T-helper 2 cell treated with Interferon-gamma antibody and Interleukin-4, amounts not matched to agents 100 ng/mL and 5 ng/mL, for 36 hours (primary cell): ENCODE measurements at regions not wholly inside any gene's neighbourhood (a gene's known extent, or its start where the extent isn't known, plus 50 kb on each side); places are given as distances from the start of the nearest gene placed in this dataset.

ENCODE experiments used
- intact Hi-C: fragments of 100-400 bp; cut with micrococcal nuclease; formaldehyde crosslinking; loops from one replicate; pipeline ENCODE4 v1.15.1; 2023

DNA sequence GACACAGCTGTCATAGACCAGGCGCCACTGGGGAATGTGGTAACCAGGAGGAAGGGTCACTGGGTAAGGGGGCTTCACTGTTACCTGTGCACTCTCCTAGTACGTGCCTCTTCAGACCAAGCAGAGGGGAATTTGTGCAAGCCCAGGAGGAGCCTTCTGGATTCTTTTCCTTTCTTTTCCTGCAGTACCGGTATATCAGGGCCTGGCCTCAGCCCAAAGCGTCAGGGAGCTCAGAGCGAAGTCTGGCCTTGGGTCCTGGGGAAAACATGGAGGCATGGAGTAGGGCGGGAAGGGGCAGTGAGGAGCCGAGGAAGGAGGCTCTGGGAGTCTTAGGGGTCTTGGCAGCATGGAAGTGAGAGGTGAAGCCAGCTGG is 133.6 kb upstream of the GDF10 start:
- intact Hi-C loops = loop anchor here (5.0 to 10.0 kb wide), 2 partner anchors 121 to 148 kb away; no protein-coding TSS in a partner anchor

DNA sequence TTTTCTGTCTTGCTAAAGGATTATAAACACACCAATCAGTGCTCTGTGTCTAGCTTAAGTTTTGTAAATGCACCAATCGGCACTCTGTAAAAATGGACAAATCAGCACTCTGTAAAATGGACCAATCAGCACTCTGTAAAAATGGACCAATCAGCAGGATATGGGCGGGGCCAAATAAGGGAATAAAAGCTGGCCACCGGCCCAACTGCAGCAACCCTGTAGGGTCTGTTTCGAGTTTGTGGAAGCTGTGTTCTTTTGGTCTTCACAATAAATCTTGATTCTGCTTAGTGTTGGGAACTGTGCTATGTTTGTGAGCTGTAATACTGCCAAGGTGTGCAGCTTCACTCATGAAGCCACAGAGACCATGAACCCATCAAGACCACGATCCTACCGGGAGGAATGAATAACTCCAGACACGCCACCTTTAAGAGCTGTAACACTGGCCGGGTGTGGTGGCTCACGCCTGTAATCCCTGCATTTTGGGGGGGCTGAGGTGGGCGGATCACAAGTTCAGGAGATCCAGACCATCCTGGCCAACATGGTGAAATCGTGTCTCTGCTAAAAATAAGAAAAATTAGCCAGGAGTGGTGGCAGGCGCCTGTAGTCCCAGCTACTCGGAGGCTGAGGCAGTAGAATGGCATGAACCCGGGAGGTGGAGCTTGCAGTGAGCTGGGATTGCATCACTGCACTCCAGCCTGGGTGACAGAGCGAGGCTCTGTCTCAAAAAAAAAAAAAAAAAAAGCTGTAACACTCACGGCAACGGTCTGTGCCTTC is 133.0 kb upstream of the GDF10 start:
- intact Hi-C loops = loop anchor here (5.0 to 10.0 kb wide), 2 partner anchors 120 to 148 kb away; no protein-coding TSS in a partner anchor

DNA sequence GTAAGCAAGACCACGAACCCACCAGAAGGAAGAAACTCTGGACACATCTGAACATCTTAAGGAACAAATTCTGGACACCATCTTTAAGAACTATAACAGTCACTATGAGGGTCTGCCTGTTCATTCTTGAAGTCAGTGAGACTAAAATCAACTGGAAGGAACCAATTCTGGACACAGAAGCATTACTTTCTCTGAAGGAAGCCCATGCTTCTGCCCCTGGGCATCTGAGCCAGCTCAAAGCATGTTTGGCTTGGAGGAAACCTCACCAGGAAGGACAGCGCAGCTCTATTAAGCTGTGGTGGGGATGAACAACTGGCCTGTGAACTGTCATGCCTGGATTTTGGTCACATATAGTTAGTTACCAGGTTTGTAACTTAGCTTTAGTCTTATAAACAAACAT is 132.4 kb upstream of the GDF10 start:
- intact Hi-C loops = loop anchor here (5.0 to 10.0 kb wide), 2 partner anchors 120 to 147 kb away; no protein-coding TSS in a partner anchor

DNA sequence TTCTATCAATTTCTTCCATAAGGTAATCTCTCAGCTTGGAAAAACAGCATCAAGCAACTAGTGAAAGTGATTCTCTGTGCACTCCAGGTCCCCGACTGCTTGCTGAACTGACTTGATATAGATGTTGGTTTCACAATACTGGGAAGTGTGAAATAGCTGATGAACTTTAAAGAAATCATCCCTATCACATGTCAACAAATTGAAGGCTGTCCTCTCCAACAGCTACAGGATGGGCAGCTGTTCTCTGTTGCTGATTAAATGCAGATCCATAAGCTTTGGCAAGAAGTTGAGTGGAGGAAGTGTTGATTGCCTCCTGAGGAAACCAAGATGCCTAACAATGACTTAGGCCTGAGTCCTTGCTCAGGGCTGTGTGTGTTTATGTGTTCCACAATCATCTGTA is 130.4 kb upstream of the GDF10 start:
- intact Hi-C loops = loop anchor here (5.0 to 10.0 kb wide), 2 partner anchors 118 to 145 kb away; no protein-coding TSS in a partner anchor

DNA sequence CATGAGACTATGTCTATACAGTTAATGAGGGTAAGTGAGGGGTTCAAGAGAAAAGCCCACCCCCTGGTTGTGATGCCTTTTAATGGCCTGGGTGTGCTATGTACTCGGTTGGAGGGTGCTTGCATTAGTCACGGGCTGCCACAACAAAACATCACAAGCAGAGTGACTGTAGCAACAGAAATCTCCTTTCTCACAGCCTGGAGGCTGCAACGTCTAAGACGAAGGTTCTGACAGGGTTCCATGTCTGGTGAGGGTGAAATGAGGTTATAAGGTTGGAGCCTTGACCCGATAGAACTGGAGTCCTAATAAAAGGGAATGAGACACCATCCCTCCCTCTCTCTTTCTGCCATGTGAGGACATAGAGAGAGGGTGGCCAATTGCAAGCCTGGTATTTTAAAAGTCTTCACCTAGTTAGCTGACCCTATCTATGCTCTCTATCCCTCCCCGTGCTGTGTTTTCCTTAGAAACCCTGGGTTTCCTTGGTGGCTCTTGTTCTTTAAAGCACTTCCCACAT is 126.0 kb upstream of the GDF10 start:
- intact Hi-C loops = no loop called here

DNA sequence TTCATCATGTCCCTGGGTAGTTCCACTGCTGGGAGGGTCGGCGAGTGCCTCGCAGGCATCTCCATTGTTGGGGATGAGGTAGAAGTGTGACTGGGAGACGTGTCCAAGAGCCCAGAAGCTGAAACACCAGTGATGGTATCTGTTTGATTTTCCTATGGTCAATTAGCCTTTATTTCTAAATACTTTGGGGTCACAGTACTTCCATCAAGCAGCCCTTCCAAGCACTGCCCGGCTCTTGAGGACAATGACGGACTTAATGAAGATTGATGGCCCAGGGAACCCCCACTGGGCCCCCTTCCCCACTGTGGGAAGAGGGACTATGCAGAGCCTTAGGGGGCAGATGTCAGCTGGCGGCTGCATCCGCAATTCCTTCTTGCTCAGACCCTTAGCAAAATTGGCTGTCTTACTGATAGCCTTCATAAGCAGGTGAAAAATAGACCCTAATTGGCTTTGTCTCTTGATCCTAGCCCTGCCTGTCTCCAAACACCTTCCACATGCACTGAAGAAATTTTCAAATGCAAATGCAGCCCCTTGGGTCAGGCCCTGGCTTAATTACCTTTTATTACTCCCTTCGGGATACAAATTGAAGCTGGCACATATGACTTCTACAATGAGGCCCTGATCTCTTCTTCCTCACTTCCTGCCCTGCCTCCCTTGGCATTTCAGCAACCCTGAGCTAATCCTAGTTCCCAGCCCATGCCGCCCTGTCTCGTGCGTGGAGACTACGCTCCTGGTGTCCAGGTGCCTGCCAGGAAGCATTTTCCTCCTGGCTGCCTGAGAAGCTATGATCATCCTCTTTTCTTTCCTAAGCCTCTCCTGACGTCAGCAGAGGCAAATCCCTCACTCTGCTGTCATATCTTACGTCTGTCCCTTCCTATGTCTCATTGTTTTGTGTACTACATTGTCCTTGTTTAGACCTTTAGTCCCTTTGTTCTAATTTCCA is 124.5 kb upstream of the GDF10 start:
- intact Hi-C loops = no loop called here

DNA sequence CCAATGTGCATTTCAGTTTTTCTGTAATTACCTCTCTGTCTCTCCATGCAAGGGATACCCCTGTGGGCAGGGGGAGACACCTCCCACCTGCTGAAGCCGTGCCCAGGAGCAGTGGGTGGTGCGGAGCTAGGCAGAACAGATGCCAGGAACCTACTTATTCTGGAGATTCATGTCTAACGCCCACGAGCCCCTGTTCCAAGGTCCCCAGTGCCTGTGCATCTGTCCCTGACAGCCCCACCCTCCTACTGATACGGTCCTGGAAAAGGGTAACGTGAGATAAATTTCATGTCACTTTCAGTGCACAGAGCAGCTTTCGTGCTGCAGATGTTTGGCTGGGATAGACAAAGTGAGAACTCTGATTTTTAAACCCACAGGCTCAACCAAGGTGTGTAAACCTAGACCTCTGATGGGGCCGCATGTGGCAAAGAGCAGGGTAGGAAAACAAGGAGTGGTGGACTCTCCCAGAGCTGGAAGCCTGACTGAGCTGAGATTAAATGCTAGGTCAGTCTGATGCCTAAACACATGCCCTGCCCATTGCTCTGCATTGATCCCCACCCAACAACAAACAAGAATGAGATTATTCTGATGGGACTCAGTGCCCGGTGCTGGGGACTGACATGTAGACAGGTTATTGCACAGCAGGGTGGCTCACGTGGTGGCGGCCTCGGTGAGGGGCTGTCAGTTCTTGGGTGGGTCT is 123.6 kb upstream of the GDF10 start:
- intact Hi-C loops = no loop called here

DNA sequence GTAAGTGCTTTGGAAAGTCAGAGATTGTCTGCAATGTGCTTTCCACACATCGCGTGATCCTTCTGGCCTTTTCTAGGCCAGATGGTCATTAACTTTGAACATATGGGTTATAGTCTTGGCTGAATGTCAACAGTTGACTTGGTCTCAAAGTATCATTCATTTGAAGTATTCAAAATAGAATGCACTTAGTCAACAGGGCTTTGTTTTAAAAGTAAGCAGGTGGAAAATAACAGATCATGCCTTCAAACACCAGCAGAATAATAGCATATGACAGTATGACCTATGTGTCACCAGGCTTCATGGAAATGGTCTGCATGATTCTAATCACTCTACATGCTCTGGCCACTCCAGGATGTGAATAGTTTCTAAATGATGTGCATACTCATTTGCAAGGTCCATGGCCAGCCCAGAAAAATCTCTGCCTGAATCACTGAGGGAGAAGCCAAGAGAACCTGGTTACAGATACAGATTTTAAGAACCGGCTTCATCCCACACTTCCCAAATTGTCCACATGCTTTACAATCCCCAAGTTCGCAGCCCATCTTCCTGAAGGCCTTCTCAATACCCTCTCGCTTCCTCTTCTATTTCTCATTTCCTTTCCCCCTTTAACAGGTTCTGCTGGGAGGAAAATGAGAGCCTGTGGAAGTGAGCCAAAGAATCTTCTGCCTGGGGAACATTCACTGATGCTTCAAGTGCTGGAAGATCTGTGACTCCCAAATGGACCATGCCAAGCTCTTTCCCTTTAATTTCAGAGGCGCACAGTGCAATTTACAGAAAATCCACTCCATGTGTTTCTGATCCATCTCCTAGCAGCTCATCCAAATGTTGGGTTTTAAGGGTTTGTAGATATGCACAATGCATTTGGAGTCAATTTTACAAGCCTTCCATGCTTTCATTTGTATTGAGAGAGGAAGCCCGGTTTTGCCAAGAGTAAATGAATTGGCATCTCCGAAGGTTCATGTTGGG is 122.8 kb upstream of the GDF10 start:
- intact Hi-C loops = no loop called here

DNA sequence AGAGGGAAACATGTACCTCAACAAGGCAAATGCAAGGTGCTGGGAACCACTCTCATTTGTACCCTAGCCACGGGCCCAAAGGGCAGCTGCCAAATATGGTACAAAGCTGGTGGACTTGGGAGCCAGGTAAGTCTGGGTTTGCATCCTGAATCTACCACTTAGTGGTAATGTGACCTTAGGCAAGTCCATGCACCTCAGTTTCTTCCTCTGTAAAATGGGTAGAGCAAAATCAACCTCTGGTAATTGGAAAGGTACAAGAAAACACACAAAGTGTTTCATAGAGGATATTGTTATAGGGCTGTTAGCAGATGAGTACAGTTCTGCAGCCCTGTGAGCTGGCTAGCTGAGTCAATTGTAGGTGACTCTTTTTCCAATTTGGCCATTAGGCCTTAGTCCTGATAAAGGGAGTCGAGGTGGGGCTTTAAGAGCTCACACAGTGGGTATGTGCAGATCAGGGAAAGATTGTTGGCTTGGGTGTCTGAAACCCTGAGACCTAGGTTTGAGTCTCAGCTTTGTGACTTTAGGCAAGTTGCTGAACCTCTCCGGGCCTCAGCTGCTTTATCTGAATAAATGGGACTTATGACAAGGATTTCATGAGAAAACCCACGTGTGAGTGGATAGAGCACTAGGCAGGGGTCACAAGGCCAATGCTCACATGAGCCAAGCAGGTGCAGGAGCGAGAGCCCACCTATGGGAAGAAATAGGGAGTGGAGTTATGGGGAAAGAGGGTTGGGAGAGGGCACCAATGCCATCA is 121.3 kb upstream of the GDF10 start:
- intact Hi-C loops = no loop called here

DNA sequence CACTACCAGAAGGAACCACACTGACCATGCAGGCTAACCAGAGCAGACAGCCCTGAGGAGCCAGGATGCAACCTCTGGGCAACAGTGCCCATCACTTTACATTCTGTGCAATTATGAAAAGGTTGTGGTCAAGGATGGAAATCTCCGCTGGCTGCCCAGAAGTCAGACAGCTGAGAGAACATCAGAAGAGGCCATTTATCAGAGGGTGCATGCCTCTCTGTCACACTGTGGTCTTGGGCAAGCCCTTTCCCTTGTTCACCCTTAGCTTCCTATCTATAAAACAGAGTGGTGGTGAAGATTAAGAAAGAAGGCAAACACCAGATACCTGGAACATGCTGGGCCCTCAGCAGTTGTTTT is 120.7 kb upstream of the GDF10 start:
- intact Hi-C loops = no loop called here

DNA sequence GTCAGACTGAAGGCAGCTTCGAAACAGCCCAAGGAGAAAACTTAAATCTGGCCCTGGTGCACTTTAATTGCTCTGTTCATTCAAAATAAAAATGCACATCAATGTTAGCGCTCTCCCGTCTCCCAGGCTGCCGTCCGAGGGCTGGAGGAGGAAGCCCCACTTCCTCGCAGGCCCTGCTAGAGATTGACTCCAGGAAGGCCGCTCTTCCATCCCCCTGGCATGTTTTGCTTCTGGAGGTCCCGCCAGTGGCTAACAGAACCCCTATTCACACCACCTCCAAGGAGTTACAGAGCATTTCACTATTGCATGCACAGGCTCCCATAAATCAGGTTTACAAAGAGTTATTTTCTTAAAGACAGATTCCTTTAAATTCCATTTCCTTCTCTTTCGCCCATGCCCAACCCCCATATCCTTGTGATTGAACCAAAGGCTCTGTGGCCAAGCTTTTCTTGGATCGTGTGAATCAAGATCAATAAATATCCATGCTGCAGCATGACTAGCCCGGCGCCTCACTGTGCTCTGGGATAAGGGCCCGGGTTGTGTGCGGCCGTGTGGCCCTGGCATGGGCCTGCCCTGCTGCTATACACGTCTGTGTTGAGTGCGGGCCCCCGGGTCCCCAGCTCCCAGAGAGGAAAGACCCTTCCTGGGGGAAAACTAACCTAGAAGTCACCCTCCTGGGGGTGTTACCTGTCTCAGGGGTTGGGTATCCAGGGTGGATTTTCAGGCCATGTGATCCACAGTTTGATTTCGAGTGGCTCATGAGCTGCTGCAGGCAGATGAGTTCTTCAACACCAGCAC is 118.7 kb upstream of the GDF10 start:
- intact Hi-C loops = no loop called here

DNA sequence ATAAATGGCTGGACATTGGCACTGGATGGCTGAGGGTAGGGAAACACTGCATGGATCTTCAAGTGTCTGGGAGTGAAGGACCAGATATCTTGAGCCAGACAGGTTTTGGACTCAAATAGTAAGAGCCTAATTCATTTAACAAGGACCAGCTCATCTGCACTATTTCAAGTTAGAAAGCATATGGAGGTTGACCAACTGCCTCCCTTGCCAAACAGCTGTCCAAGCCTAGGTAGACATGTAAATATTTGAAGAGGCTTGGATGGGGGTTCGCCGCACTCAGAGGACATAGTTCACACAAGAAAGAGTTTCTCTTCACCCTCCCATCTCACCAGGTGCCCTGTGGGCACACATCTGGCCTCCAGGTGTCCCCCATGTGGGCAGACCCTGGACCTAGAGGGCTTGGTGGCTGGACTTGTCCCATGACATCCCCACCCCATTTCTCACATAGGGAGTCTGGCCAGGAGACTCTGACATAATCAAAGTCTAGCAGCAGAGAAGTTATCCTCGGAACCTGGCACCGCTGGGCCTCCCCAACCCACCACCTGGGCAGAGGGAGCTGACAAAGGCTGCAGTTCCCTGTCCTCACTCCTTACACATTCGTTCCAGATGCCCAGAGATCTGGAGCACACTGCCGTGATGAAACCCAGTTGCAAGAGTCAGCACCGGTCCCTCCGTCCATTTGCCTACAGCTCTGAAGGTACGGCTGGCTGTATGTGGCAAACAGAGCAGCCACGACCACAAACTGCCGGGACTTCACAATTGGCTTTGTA is 116.9 kb upstream of the GDF10 start:
- intact Hi-C loops = no loop called here

DNA sequence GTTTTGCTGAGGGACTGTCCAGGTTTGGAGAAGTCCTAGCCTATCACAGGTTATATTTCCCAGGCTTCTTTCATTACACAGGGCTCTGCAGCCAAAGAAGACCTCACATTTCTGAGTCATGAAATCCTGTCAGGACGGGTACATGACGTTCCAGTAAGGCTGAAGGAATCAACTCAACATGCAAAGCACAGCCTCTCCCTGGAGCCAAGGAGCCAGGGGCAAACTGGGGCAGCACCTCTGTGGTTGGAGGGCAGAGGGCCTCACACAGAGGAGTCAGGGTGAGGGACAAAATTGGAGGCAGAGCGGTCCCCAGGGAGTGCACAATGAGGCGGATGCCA is 116.3 kb upstream of the GDF10 start:
- intact Hi-C loops = no loop called here

DNA sequence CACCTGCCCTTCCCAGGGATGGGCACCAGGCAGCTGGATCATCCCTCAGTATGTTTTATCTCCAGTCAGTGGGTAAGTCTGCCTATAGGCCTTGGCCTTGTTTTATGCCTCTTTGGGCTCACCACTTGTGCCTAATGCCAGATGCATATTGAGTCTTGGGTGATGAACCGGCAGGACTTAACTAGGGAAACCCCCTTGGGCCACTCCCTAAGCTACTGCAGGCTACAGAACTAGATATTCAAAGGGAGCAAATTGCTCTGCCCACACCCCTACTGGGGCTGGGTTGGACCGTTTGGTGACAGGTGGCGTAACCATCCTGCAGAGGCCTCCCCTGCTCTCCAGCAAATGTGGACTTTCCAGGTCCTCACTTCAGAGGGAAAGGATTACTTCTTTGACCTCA is 115.7 kb upstream of the GDF10 start:
- intact Hi-C loops = no loop called here

DNA sequence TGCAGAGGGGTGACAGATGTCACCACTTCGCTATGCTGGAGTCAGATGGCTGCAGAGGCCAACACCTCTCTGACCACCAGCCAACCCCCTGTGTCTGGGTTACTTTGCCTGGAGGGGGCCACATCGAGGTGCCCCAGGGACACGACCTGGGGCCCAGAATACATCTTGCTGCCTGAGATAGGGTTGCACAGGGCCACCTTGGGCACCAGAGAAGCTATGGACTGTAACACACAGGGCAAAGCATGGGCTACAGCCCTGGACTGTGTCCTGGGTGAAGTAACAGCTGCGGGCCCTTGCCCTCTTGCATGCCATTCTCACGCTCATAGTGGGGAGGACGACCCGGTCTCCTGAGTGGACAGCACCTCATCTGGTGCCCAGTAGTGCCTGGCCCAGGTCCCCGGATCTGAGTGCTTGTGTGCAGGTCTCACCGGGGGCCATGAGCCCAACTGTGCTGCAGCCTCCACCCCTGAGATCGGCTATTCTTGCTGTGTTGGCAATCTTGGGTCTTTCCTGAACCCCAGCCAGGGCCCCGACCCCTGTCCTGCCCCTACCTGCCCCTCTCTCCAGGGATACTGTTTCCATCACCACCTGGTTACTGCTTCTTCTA is 115.2 kb upstream of the GDF10 start:
- intact Hi-C loops = no loop called here

DNA sequence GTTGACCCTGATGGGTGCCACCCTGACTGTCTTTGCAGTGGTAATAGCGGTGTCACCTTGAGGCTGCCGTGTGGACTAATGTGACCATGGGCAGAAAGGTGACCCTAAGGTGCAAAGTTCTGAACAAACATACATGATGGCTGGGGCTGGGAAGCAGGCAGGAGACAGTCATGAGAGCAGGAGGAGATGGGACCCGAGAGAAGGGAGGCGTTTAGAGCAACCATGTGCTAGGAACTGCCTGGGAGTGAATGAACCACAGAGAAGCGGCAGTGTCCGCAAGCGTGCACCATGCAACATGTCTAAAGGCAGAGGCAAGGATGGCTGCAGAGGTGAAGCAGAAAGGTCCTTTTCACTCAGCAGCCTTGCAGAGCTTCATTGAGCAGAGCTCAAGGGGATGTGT is 113.1 kb upstream of the GDF10 start:
- intact Hi-C loops = no loop called here

DNA sequence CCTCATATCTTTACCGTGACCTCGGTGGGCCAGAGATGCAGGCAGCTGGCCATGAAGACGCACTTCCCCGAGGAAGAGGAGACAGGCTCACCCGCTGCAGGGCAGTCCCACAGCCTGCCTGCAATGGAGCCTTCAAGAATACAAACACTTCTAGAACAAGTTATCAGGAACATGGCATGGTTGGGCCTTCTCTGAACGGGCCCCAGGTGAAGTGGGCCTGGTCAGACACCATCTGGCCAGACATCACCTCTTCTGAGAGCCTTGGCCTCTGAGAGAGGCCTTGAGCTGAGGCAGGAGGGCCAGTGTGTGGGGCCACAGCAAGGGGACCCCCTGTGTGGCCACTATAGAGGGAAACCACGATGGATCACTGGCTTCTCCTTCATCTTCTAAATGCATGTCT is 112.4 kb upstream of the GDF10 start:
- intact Hi-C loops = no loop called here

DNA sequence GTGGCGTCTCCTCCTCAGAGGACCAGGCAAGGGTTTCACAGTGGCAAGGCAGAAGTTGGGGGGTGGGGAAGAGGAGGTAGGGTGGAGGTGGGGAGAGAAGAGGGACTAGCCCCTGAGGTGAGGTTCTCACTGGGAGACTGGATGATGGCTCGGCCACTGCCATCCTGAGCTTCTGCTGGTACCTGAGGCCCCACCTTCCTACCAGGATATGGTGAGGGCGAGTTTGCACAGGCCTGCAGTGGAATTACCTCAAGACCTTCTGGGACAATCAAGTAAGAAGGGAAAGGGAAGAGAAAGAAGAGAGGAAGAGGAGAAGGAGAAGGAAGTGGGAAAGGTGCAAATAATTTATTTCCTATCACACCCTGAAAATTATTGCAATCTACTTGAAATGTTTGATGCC is 111.8 kb upstream of the GDF10 start:
- intact Hi-C loops = no loop called here
